Liver (tissue), 8 donors: ENCODE measurements at regions not wholly inside any gene's neighbourhood (a gene's known extent, or its start where the extent isn't known, plus 50 kb on each side); places are given as distances from the start of the nearest gene placed in this dataset.

Experiments used
- DNase-seq: peaks from one replicate; pipeline ENCODE4 v3.0.0-alpha.2; 2017; ENCODE audit warnings: low spot score
- H3K27ac ChIP-seq, 2 donors: one replicate each; pipeline ENCODE4 v1.7.0; 2013; ENCODE audit warnings: inconsistent platforms in 2 of 2, low read length in 2 of 2, control low read depth in 1 of 2, low read depth in 1 of 2, mild to moderate bottlenecking in 1 of 2
- H3K27me3 ChIP-seq, 4 donors: one replicate each; pipeline versions ENCODE4 v1.6.1 to v1.7.0; 2013; ENCODE audit warnings: low read length in 3 of 4, inconsistent platforms in 1 of 4, mild to moderate bottlenecking in 1 of 4, moderate library complexity in 1 of 4; ENCODE audit not compliant: control insufficient read depth in 4 of 4, insufficient read depth in 4 of 4
- H3K36me3 ChIP-seq, 4 donors: one replicate each; pipeline versions ENCODE4 v1.6.1 to v1.7.0; 2013; ENCODE audit warnings: low read length in 3 of 4, mild to moderate bottlenecking in 3 of 4, low read depth in 1 of 4, moderate library complexity in 1 of 4; ENCODE audit not compliant: control insufficient read depth in 4 of 4, insufficient read depth in 3 of 4
- H3K4me1 ChIP-seq, 4 donors: one replicate each; pipeline versions ENCODE4 v1.6.1 to v1.7.0; 2013; ENCODE audit warnings: low read length in 3 of 4, mild to moderate bottlenecking in 3 of 4, moderate library complexity in 1 of 4; ENCODE audit not compliant: control insufficient read depth in 4 of 4, insufficient read depth in 4 of 4
- H3K4me3 ChIP-seq, 3 donors: one replicate each; pipeline versions ENCODE4 v1.6.1 to v1.7.0; 2013; ENCODE audit warnings: low read length in 3 of 3, control low read depth in 1 of 3, low read depth in 1 of 3, mild to moderate bottlenecking in 1 of 3
- H3K9ac ChIP-seq, 2 donors: one replicate each; pipeline ENCODE4 v1.7.0; 2013; ENCODE audit warnings: low read length in 2 of 2, mild to moderate bottlenecking in 2 of 2, moderate library complexity in 2 of 2, control low read depth in 1 of 2, low read depth in 1 of 2
- H3K9me3 ChIP-seq, 4 donors: one replicate each; pipeline versions ENCODE4 v1.6.1 to v1.7.0; 2013; ENCODE audit warnings: low read length in 3 of 4; ENCODE audit not compliant: control insufficient read depth in 4 of 4
- ATF3 ChIP-seq: IDR thresholded peaks from 2 replicates; pipeline ENCODE4 v1.6.1; 2016; ENCODE audit warnings: antibody characterized with exemption
- EGR1 ChIP-seq, 2 donors: IDR thresholded peaks; 2 replicates each; pipeline ENCODE4 v1.6.1; 2016 to 2018; ENCODE audit warnings: antibody characterized with exemption in 2 of 2, low read depth in 2 of 2
- FOXA1 ChIP-seq: IDR thresholded peaks from 2 replicates; pipeline ENCODE4 v1.6.1; 2016; ENCODE audit warnings: antibody characterized with exemption
- FOXA2 ChIP-seq: IDR thresholded peaks from 2 replicates; pipeline ENCODE4 v1.6.1; 2016; ENCODE audit warnings: antibody characterized with exemption
- GABPA ChIP-seq, 2 donors: IDR thresholded peaks in 1 of 2; conservative IDR thresholded peaks in 1 of 2; 2 replicates each; pipeline ENCODE4 v1.6.1; 2016; ENCODE audit warnings: antibody characterized with exemption in 2 of 2, mild to moderate bottlenecking in 1 of 2, moderate library complexity in 1 of 2
- HNF4A ChIP-seq, 2 donors: conservative IDR thresholded peaks; 2 replicates each; pipeline ENCODE4 v1.6.1; 2016; ENCODE audit warnings: antibody characterized with exemption in 2 of 2, mild to moderate bottlenecking in 2 of 2
- HNF4G ChIP-seq: IDR thresholded peaks from 2 replicates; pipeline ENCODE4 v1.6.1; 2016; ENCODE audit warnings: antibody characterized with exemption
- JUND ChIP-seq, 2 donors: IDR thresholded peaks; 2 replicates each; pipeline ENCODE4 v1.6.1; 2016; ENCODE audit warnings: antibody characterized with exemption in 2 of 2
- NR2F2 ChIP-seq: IDR thresholded peaks from 2 replicates; pipeline ENCODE4 v1.6.1; 2016; ENCODE audit warnings: antibody characterized with exemption
- RXRA ChIP-seq, 2 donors: IDR thresholded peaks; 2 replicates each; pipeline ENCODE4 v1.6.1; 2017 to 2018; ENCODE audit warnings: antibody characterized with exemption in 2 of 2, mild to moderate bottlenecking in 1 of 2
- SP1 ChIP-seq: IDR thresholded peaks from 2 replicates; pipeline ENCODE4 v1.6.1; 2018; ENCODE audit warnings: antibody characterized with exemption, mild to moderate bottlenecking
- TAF1 ChIP-seq: conservative IDR thresholded peaks from 2 replicates; pipeline ENCODE4 v1.6.1; 2016; ENCODE audit warnings: antibody characterized with exemption, mild to moderate bottlenecking
- YY1 ChIP-seq: IDR thresholded peaks from 2 replicates; pipeline ENCODE4 v1.6.1; 2016; ENCODE audit warnings: antibody characterized with exemption, mild to moderate bottlenecking
- ZBTB33 ChIP-seq: IDR thresholded peaks from 2 replicates; pipeline ENCODE4 v1.6.1; 2016; ENCODE audit warnings: antibody characterized with exemption
- WGBS: extraction: QIAGEN DNeasy Blood & Tissue Kit; methylation state at CpG from one replicate; pipeline ENCODE4 v1.1.7; 2013; 5-methylcytosine and 5-hydroxymethylcytosine counted together
- TF ChIP-seq, protein P1 (sequence below): fragments of 150-350 bp; IDR thresholded peaks from 2 replicates; pipeline ENCODE4 v1.5.1; 2017; ENCODE audit warnings: improper control_type of control experiment, low read depth, low read length; ENCODE audit not compliant: missing input control
- donor health status: healthy.
- donor health status: healthy.
- donor health status: healthy.
- donor health status: healthy.
- donor health status: healthy.

- TF ChIP-seq, protein P1, sequence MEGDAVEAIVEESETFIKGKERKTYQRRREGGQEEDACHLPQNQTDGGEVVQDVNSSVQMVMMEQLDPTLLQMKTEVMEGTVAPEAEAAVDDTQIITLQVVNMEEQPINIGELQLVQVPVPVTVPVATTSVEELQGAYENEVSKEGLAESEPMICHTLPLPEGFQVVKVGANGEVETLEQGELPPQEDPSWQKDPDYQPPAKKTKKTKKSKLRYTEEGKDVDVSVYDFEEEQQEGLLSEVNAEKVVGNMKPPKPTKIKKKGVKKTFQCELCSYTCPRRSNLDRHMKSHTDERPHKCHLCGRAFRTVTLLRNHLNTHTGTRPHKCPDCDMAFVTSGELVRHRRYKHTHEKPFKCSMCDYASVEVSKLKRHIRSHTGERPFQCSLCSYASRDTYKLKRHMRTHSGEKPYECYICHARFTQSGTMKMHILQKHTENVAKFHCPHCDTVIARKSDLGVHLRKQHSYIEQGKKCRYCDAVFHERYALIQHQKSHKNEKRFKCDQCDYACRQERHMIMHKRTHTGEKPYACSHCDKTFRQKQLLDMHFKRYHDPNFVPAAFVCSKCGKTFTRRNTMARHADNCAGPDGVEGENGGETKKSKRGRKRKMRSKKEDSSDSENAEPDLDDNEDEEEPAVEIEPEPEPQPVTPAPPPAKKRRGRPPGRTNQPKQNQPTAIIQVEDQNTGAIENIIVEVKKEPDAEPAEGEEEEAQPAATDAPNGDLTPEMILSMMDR: no peak
These were observed 108.3 kb upstream of the CHL1 start (continued) for GRCh38 chr3:88267-88666.

DNA sequence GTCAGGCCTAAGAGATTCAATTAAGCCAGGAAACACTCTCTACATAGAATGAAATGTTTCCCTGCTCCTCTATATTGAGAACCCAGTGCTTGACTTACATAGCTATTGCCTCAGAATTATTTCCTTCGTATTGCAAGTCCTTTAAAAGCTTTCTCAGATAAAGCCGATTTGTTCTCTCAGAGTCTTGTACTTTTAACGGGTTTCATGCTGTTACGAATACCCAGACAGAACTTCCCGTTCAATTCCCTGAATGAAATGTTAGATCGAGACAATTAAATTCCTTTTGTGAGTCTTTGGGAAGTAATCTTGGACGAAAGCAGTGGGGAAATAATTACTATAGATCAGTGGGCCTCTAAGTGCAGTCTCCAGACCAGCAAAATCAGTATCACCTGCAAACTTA is 102.8 kb upstream of the CHL1 start:
- H3K9me3 ChIP-seq: no peaks in the 10 kb centered on the region
- DNase-seq: no peak
- H3K4me3 ChIP-seq: no peak overlapping the region
- 90% methylated on average over 7 of the region's 7 CpGs for WGBS
- no peak overlapping the region for H3K9ac ChIP-seq
- H3K27ac ChIP-seq: no peak overlapping the region
- no peaks in the 10 kb centered on the region for H3K4me1 ChIP-seq
- H3K36me3 ChIP-seq: no peaks in the 10 kb centered on the region
- TF ChIP-seq RXRA (IDR thresholded peaks at IDR 0.05) (no peak), TAF1 (no peak), JUND (IDR thresholded peaks at IDR 0.05) (no peak), SP1 (no peak), ZBTB33 (no peak), YY1 (no peak), ATF3 (no peak), FOXA2 (no peak), GABPA (IDR thresholded peaks at IDR 0.05 in 1 of 2, conservative IDR thresholded peaks at IDR 0.05 in 1 of 2) (no peak), FOXA1 (no peak)
- TF ChIP-seq, protein P1: no peak
- H3K27me3 ChIP-seq: no peaks in the 10 kb centered on the region

DNA sequence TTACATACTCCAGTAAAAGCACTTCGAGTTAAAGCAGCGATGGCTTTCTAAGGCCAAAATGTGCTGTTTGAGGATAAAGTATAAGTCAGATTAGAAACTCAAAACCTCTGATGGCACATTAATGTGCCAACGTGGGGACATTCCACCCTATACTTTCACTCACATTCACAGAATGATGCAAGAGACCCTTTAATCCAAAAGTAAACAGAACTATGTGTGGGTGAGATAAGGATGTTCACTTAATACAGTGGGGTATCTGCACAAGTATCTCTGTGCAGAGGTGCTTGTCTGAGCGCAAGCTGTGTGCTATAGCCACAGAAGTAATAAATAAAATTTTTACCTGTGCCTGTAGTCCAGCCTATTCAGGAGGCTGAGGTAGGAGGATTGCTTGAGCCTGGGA is 100.3 kb upstream of the CHL1 start:
- WGBS: 69% methylated on average over 4 of the region's 4 CpGs
- no peak overlapping the region for H3K9ac ChIP-seq
- no peaks in the 10 kb centered on the region for H3K27me3 ChIP-seq
- TF ChIP-seq ATF3 (no peak), FOXA2 (no peak), NR2F2 (no peak), HNF4G (no peak), FOXA1 (no peak), RXRA (IDR thresholded peaks at IDR 0.05) (no peak), JUND (IDR thresholded peaks at IDR 0.05) (no peak), SP1 (no peak), EGR1 (IDR thresholded peaks at IDR 0.05; ENCODE audit: low read depth in 2 of 2) (no peak), HNF4A (conservative IDR thresholded peaks at IDR 0.05) (no peak), TAF1 (no peak)
- H3K36me3 ChIP-seq: no peaks in the 10 kb centered on the region
- H3K4me1 ChIP-seq: no peaks in the 10 kb centered on the region
- H3K27ac ChIP-seq: no peak overlapping the region
- no peak overlapping the region for H3K4me3 ChIP-seq
- H3K9me3 ChIP-seq: no peaks in the 10 kb centered on the region
- DNase-seq: no peak
